Kidney capillary endothelial cell (primary cell): ENCODE measurements at regions not wholly inside any gene's neighbourhood (a gene's known extent, or its start where the extent isn't known, plus 50 kb on each side); places are given as distances from the start of the nearest gene placed in this dataset.
A peak's percentile ranks its signal among the peaks of the same experiment; 100 is the strongest.
"Not testable (repeated sequence)": the region's sequence is repeated elsewhere in the genome, so short reads cannot be mapped to it uniquely, and the experiment has no call there.

Experiments used
- DNase-seq: peaks from one replicate; pipeline ENCODE4 v3.0.0-alpha.2; 2018; ENCODE audit warnings: low spot score

DNA sequence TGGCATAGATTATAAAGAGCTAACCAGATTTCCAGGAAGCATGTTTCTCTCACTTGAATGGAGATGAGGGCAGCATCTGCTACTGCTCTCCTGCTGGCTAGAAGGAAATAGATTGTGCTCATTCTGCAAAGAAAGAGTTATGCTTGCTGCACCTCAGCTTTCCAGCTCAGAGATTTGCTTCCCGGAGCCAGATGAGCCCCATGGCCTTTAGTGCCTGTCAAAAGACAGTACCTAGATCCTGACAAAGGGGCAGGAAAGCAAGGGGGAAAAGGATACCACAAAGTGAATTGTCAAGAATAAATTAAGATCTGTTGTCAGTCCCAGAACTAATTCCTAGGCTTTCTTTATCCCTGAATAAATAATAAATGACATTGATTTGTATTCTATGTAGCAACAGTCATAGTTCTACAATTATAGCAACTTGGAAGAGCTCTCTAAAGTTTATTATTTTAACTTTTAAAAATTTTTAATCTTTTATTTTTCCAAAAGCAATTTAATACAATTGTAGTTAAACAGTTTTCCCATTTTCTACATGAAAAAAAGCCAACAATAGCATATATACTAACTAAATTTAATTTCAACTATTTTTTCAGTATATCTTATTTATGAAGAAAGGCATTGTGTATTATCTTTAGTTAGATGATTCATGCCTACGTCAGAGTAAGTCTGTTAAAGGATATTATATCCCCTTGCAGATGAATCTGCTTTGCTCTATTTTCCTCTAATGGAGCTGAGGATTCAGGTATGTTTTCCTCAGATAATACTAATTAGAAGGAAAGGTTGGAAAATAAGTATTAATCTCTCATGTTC is 306.1 kb upstream of the DDI1 start:
- DNase-seq, result no peak

GRCh38 chr11:103731670-103732069 is 304.8 kb upstream of the DDI1 start:
- DNase-seq, result no peak

GRCh38 chr11:103733889-103734288 is 302.6 kb upstream of the DDI1 start:
- DNase-seq, result no peak

GRCh38 chr11:103735497-103736032 is 300.9 kb upstream of the DDI1 start:
- DNase-seq, result no peak

GRCh38 chr11:103736315-103737036 is 300.0 kb upstream of the DDI1 start:
- DNase-seq, result no peak

- no peak for DNase-seq
These were observed 299.3 kb upstream of the DDI1 start for GRCh38 chr11:103737037-103737622.

GRCh38 chr11:103737747-103738146 is 298.7 kb upstream of the DDI1 start:
- no peak for DNase-seq

DNA sequence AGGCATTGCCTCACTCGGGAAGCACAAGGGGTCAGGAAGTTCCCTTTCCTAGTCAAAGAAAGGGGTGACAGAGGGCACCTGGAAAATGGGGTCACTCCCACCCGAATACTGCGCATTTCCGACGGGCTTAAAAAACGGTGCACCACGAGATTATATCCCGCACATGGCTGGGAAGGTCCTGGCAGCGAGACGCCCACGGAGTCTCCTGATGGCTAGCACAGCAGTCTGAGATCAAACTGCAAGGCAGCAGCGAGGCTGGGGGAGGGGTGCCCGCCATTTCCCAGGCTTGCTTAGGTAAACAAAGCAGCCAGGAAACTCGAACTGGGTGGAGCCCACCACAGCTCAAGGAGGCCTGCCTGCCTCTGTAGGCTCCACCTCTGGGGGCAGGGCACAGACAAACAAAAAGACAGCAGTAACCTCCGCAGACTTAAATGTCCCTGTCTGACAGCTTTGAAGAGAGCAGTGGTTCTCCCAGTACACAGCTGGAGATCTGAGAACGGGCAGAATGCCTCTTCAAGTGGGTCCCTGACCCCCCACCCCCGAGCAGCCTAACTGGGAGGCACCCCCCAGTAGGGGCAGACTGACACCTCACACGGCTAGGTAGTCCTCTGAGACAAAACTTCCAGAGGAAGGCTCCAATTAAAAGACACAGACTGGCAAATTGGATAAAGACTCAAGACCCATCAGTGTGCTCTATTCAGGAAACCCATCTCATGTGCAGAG is 297.2 kb upstream of the DDI1 start:
- not testable (repeated sequence) for DNase-seq

DNA sequence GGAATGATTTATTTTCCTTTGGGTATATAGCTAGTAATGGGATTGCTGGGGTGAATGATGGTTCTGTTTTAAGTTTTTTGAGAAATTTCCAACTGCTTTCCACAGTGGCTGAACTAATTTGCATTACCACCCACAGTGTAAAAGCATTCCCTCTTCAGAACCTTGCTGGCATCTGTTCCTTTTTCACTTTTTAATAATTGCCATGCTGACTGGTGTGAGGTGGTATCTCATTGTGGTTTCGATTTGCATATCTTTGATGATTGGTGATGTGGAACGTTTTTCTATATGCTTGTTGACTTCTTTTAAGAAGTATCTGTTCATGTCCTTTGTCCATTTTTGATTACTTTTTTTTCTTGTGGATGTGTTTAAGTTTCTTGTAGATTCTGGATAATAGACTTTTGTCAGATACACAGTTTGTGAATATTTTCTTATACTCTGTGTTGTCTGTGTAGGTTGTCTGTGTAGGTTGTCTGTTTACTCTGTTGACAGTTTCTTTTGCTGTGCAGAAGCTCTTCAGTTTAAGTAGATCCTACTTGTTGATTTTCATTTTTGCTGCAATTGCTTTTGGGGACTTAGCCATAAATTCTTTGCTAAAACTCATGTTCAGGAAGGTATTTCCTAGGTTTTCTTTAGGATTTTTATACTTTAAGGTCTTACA is 291.8 kb upstream of the DDI1 start:
- DNase-seq, result no peak

GRCh38 chr11:103749158-103749557 is 287.3 kb upstream of the DDI1 start:
- no peak for DNase-seq

DNA sequence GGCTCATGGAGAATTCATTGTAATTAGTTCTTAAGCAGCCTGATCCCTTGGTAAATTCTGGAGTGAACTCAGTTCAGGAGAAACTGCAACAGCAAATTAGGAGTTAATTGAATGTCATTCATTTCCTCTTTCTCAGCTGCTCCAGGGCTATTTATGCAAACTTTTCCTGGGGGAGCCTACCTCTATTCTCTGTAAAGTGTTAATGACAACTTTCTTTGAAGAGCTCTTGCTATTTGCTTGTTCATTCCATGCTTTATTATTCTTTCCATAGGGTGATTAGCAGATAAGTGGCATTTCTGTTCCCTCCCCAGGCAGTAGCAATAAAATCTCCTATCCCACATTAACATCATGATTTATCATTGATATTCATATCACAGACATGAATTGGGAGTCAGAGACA is 267.6 kb upstream of the DDI1 start:
- DNase-seq, result no peak

GRCh38 chr11:103773059-103773458 is 263.4 kb upstream of the DDI1 start:
- no peak for DNase-seq

DNA sequence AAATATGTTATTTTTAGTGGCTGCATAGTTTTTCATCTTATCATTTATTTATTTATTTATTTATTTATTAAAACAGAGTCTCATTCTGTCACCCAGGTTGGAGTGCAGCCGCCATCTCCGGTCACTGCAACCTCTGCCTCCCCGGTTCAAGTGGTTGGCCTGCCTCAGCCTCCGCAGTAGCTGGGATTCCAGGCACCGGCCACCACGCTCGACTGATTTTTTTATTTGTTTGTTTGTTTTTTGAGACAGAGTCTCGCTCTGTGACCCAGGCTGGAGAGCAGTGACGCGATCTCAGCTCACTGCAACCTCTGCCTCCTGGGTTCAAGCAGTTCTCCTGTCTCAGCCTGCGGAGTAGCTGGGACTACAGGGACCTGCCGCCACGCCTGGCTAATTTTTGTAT is 262.9 kb upstream of the DDI1 start:
- DNase-seq, result no peak

GRCh38 chr11:103779054-103779453 is 257.4 kb upstream of the DDI1 start:
- DNase-seq, result no peak

- DNase-seq, result no peak
These were observed 246.5 kb upstream of the DDI1 start for GRCh38 chr11:103789952-103790351.

DNA sequence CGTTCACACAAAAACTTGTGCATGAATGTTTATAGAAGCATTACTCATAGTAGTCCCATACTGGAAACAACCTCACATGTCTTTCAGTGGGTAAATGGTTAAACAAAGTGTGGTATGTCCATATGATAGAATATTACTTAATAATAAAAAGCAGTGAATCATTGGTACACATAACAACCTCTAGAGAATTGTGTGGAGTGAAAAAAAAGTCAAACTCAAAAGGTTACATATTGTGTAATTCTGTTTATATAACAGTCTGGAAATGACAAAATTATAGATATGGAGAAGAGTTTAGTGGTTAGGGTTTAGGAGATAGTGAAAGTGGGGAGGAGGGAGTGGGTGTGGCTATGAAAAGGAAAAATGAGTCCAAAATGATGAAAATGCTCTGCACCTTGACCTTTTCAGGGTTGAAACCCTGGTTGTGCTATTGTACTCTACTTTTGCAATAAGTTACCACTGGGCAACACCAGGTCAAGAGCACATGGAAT is 243.4 kb upstream of the DDI1 start:
- no peak for DNase-seq

DNA sequence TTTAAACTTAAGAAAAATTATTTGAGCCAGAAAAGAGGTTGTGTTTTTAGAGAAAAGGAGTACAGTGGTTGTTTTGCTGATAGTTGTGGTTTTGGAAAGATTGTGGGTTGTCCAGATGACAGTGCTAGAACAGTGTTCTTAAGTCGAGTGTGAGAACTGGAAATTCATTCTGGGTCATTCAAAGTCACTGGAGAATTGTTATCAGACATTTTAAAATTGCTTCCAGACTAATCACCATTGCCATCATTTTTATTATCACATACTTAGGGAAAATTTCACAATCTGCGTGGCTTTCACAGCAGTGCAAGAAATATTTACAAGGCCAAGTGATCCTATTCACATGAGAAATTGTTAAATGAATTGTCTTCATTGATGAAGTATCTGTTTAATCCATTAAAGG is 242.2 kb upstream of the DDI1 start:
- no peak for DNase-seq

DNA sequence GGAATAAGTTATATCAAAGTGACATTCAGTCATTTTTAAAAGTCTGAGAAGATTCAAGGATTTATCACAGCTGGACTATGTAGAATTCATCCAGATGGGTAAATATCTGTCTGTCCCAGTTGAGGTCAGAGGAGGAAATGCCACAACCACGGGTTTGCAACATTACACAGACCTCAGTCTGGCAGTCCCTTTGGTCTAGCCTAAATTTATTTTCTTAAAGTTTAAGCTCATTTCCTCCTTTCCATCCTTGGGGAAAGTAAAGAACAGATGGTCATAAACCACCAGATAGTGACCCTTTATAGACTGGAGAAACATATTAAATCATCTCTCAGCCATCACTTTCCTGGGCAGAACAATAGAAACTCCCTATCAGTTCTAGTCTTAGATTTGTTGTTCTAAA is 238.4 kb upstream of the DDI1 start:
- DNase-seq, result peak; percentile 51

DNA sequence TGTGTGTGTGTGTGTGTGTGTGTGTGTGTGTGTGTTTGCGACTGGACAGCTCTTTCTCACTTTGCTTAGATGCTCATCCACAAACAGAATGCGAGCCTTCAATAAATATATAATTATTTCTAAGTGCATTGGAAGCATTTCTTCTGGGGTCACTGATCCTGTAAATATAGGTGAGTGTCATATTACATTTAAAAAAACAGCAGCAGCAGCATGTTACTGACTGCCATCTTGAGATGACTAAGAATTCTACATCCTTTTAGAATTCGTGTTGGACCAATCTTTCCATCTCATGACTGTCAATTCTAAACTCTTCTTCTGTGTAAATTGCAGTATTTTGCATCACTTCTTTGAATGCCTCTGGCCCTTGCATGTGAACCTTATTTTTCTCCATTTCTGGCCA is 238.0 kb upstream of the DDI1 start:
- DNase-seq, result no peak

DNA sequence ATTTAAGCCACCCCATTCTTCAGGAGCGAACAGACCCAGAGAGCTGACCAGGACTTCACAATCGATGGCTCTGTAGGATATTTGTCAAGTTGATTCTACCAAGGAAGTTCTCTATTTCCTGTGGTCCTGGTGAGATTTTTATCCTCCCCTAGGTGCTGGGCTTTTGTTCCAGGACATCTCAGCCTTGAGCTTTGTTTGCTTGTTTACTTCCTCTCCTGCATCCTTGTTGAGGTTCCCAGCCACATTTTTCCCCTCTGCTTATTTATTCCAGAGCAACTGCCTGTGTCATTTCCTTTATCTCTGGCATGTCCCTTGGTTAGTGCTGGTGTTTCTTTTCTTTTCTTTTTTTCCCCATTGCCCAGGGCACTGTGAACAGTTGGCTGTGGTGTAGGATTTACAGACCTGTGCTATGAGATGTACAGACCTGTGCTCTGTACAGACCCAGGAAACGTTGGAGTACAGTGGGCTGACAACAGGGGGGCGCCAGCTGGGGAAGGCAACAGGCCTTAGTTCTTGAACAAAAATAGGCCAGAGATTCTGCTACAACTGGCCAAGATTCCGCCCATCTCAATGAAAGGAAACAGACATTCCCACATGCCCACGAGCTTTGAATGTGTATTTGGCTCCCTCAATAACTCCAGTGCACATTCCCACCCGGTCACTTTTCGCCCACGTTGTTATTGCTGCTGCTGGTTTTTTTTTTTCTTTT is 235.9 kb upstream of the DDI1 start:
- DNase-seq, result no peak

DNA sequence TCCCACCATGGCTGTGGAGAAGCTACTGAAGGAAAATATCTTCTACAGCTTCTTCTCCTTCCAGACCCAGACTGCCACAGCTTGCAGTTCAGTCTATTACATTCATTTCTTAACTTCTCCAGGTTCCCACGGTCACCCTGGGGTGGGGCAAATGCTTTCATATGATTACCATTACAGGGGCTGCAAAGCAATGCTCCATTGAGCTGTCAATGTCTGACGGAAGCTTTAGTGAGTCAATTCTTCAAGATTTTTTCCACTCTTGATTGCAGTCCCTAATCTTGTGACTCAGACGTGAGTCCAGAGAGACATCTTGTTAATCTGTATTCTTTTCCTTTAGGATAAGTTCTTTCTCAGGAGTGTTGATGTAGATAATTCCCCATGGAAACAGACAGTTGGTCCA is 233.4 kb upstream of the DDI1 start:
- no peak for DNase-seq
